CD4-positive, alpha-beta T cell (primary cell): ENCODE measurements at regions not wholly inside any gene's neighbourhood (a gene's known extent, or its start where the extent isn't known, plus 50 kb on each side); places are given as distances from the start of the nearest gene placed in this dataset.

Experiments
- ATAC-seq: fragments of 200-7000 bp; cut with Tn5 transposase; one replicate; pipeline ENCODE4 v1.10.0; 2022; ENCODE audit warnings: mild to moderate bottlenecking; ENCODE audit not compliant: poor library complexity
- CTCF ChIA-PET: fragments of 350-600 bp; sonication (Branson Sonifier 250); formaldehyde crosslinking; loops from one replicate; lab custom pipeline; 2021; ENCODE audit warnings: antibody characterized with exemption, inconsistent platforms; lab: Charles Lee
- POLR2A ChIA-PET: fragments of 350-600 bp; sonication (Branson Sonifier 250); formaldehyde crosslinking; loops from one replicate; lab custom pipeline; 2021; ENCODE audit warnings: antibody characterized with exemption, inconsistent platforms; lab: Charles Lee
- DNase-seq, 14 experiments: peaks; one replicate each; pipeline ENCODE4 v3.0.0-alpha.2; 2013 to 2020; ENCODE audit warnings: mixed read lengths in 2 of 14
- H3K27ac ChIP-seq, 2 donors: one replicate each; pipeline versions ENCODE4 v1.5.1 to v1.7.0; 2013; ENCODE audit warnings: low read length in 2 of 2, low read depth in 1 of 2, mild to moderate bottlenecking in 1 of 2
- H3K27me3 ChIP-seq, 2 experiments: 1 replicate in 1 of 2; 2 replicates in 1 of 2; pipeline versions ENCODE4 v1.6.1 to v1.7.0; 2013; ENCODE audit warnings: low read length in 2 of 2, control low read depth in 1 of 2, mild to moderate bottlenecking in 1 of 2, moderate library complexity in 1 of 2; ENCODE audit not compliant: insufficient read depth in 2 of 2, control insufficient read depth in 1 of 2
- H3K36me3 ChIP-seq: one replicate; pipeline ENCODE4 v1.6.1; 2013; ENCODE audit warnings: low read length, control low read depth; ENCODE audit not compliant: insufficient read depth
- H3K4me1 ChIP-seq: one replicate; pipeline ENCODE4 v1.6.1; 2013; ENCODE audit warnings: low read length, control low read depth; ENCODE audit not compliant: insufficient read depth
- H3K4me3 ChIP-seq: one replicate; pipeline ENCODE4 v1.5.1; 2013; ENCODE audit warnings: mild to moderate bottlenecking, low read length, moderate library complexity
- H3K9me3 ChIP-seq, 2 experiments: 1 replicate in 1 of 2; 2 replicates in 1 of 2; pipeline versions ENCODE4 v1.6.1 to v1.7.0; 2013; ENCODE audit warnings: low read length in 2 of 2, mild to moderate bottlenecking in 2 of 2, control low read depth in 1 of 2, moderate library complexity in 1 of 2; ENCODE audit not compliant: control insufficient read depth in 1 of 2, insufficient read depth in 1 of 2
- H3K27ac Mint-ChIP-seq: one replicate; pipeline ENCODE4 v1.8.0; 2020; ENCODE audit warnings: mixed read lengths
- H3K27me3 Mint-ChIP-seq: one replicate; pipeline ENCODE4 v1.8.0; 2021; ENCODE audit warnings: mixed read lengths
- H3K36me3 Mint-ChIP-seq: one replicate; pipeline ENCODE4 v1.8.0; 2021; ENCODE audit warnings: low read depth, mixed read lengths
- H3K4me1 Mint-ChIP-seq: one replicate; pipeline ENCODE4 v1.8.0; 2021; ENCODE audit warnings: low read depth, mixed read lengths
- H3K4me3 Mint-ChIP-seq: one replicate; pipeline ENCODE4 v1.8.0; 2020; ENCODE audit warnings: mild to moderate bottlenecking, mixed read lengths
- H3K9me3 Mint-ChIP-seq: one replicate; pipeline ENCODE4 v1.8.0; 2020; ENCODE audit warnings: mixed read lengths
- CTCF ChIP-seq: fragments of 200-600 bp; IDR thresholded peaks from one replicate; pipeline ENCODE4 v1.8.0; 2022; ENCODE audit warnings: antibody characterized with exemption, mild to moderate bottlenecking
- intact Hi-C, 2 experiments: fragments of 100-400 bp; cut with DNase I in 1 of 2; cut with micrococcal nuclease in 1 of 2; formaldehyde crosslinking; loops; one replicate each; pipeline versions ENCODE4 v1.15.1 to v1.9.0; 2023 to 2025; cut with DNase I, micrococcal nuclease

DNA sequence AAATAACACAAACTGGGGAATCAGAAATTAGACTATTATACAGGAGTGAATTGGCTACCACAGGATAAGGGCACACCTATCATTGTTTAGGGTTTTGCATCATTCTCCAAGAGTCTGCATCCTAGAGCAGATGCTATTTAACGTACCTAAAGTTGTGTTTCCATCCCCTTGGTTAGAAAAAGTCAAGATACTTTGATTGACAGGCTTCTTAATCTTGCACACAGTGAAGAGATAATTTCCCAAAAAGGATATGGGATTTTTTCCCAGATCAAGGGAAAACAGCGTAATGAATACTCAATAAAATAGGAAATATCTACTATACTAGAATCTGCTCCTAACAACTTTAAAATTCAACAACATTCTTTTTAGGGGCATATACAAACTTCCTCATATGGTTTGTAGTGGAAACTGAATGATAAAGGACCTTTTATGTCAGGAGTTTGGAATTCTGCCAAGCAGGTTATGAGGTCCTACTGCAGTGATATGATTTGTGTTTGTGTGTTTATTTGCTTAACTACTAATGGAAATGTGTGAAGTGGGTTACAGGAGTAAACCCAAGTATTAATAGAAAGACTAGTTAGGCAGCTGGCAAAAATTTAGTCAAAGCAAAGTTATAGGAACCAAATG is 124.1 kb upstream of the MME start:
- no peak overlapping the region for H3K27ac ChIP-seq
- Mint-ChIP-seq H3K4me1 (no peaks in the 10 kb centered on the region), H3K4me3 (no peak overlapping the region), H3K27me3 (no peaks in the 10 kb centered on the region), H3K9me3 (no peaks in the 10 kb centered on the region), H3K27ac (no peak overlapping the region), H3K36me3 (no peaks in the 10 kb centered on the region)
- no peaks in the 10 kb centered on the region for H3K27me3 ChIP-seq
- POLR2A ChIA-PET, result no interaction called here
- H3K9me3 ChIP-seq, result peaks cover 0 to 6% of the 10 kb centered on the region in 2 experiments
- intact Hi-C loops, result loop anchor here in 1 of 2 experiments (2.0 kb wide), 1 partner anchor 367 kb away; no protein-coding TSS in a partner anchor
- TF ChIP-seq CTCF, result no peak
- DNase-seq, result no peak
- H3K4me1 ChIP-seq, result no peaks in the 10 kb centered on the region
- no peak for ATAC-seq
- no peaks in the 10 kb centered on the region for H3K36me3 ChIP-seq
- CTCF ChIA-PET, result no interaction called here
- no peak overlapping the region for H3K4me3 ChIP-seq

DNA sequence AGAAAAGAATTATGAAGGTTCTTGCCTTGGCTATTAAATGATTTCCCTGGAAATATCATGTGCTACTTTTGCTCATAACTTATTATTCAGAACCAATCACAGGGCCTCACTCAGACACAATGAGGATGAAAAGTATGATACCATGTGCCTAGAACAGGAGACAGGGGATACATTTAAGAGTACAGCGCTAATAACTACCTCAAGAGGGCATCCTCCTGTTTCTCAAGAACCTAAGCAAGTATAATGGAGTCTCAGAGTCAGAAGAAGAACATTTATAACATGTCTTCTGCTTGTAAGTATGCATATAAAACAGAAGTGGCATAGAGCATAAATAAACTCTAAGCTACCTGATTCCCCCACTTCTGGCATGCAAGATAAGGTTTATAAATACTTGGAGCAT is 125.4 kb upstream of the MME start:
- Mint-ChIP-seq H3K4me1 (no peaks in the 10 kb centered on the region), H3K36me3 (no peaks in the 10 kb centered on the region), H3K9me3 (no peaks in the 10 kb centered on the region), H3K27me3 (no peaks in the 10 kb centered on the region), H3K27ac (no peak overlapping the region), H3K4me3 (no peak overlapping the region)
- DNase-seq, result peak in 1 of 14 experiments; percentile 15
- no peak for TF ChIP-seq CTCF
- ChIA-PET CTCF (no interaction called here), POLR2A (no interaction called here)
- intact Hi-C loops, result loop anchor here (2.0 to 5.0 kb wide), 2 partner anchors 368 kb away; no protein-coding TSS in a partner anchor
- Histone ChIP-seq H3K36me3 (no peaks in the 10 kb centered on the region), H3K4me1 (no peaks in the 10 kb centered on the region), H3K27me3 (no peaks in the 10 kb centered on the region), H3K27ac (no peak overlapping the region), H3K4me3 (no peak overlapping the region), H3K9me3 (peaks cover 0 to 6% of the 10 kb centered on the region in 2 experiments)
- ATAC-seq, result no peak

DNA sequence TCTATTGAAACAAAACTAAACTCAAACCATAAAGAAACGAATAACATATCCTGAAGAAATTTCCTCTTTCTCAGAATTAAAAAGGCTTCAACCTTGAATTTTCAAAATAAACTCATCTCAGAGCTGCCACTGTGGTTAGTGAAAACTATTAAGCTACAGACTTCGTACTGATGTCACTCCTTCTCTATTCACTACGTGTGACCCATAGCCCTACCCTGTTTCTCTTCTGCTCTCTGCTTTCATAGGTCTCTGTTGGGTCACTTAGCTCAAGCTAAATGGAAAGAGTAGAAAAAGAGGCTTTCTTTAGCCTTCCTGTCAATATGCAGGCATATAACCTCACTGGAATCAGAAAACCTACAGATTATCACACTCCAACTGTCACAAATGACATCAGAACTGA is 126.6 kb upstream of the MME start:
- ATAC-seq (no peak), DNase-seq (no peak)
- no peak overlapping the region for H3K4me3 ChIP-seq
- H3K27me3 Mint-ChIP-seq, result no peaks in the 10 kb centered on the region
- POLR2A ChIA-PET, result no interaction called here
- H3K27ac Mint-ChIP-seq, result no peak overlapping the region
- H3K36me3 ChIP-seq, result no peaks in the 10 kb centered on the region
- H3K4me1 ChIP-seq, result no peaks in the 10 kb centered on the region
- intact Hi-C loops, result loop anchor here in 1 of 2 experiments (5.0 kb wide), 1 partner anchor 369 kb away; no protein-coding TSS in a partner anchor
- no peak overlapping the region for H3K4me3 Mint-ChIP-seq
- no peaks in the 10 kb centered on the region for H3K4me1 Mint-ChIP-seq
- H3K9me3 ChIP-seq, result peaks cover 0 to 3% of the 10 kb centered on the region in 2 experiments
- H3K36me3 Mint-ChIP-seq, result no peaks in the 10 kb centered on the region
- peaks cover 2% of the 10 kb centered on the region for H3K9me3 Mint-ChIP-seq
- H3K27ac ChIP-seq, result no peak overlapping the region
- CTCF ChIA-PET, result no interaction called here
- TF ChIP-seq CTCF, result no peak
- no peaks in the 10 kb centered on the region for H3K27me3 ChIP-seq
